Stimulated activated CD4-positive, alpha-beta T cell treated with anti-CD3 and anti-CD28 coated beads, Interleukin-15, amount 100 ng/mL, for 48 hours (primary cell): ENCODE measurements at regions not wholly inside any gene's neighbourhood (a gene's known extent, or its start where the extent isn't known, plus 50 kb on each side); places are given as distances from the start of the nearest gene placed in this dataset.

Source experiments
- DNase-seq, 2 donors: peaks; one replicate each; pipeline ENCODE4 v3.0.0-alpha.2; 2020; ENCODE audit warnings: low read depth in 2 of 2

DNA sequence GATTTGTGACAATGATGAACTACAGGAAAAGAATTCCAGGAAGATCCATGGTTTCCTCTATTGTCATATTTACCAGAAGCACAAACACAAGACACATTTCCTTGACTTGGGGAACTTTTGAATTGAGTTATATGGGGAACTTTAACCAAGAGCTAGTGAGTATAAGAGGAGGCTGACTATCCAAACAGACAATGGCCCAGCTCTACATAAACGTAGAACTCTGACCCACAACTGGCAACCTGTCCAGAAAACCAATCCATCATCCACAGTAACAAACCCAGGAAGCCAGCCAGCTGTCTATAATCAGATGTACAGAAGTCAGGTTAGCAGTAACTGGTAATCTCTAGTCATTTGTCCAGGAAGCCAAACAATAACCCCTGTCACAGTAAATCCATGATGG lies 167.0 kb upstream of the CPEB2 start:
- DNase-seq: no peak

DNA sequence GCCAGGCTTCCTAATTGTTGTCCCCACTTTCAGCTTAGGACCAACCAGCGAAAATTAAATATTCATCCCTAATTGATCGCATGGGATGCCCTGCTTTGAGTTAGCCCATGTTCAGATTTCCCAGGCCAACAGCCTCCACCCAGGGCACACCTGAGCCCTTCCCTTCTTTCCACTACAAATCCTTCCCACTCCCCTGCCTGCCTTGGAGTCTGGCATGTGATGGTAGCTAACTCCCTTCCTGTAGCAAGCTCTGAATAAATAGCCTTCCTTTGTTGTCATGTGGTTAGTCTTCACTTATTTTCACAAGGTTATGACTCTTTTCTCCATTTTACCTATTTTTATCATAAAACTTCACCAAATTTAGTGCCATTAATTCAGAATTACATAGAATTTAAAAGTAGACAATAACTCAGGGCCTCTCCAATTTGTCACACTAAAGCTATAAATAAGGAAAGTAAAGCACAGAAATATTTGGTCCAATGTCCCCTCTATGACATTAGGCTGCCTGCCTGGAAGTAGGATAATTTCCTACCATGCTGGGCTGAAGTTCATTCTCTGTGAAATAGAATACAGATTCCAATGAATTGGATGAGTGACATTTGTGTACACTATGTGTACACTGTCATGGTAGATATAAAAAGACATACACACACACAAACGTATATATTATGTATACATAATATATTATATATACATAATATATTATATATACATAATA lies 166.4 kb upstream of the CPEB2 start:
- DNase-seq: no peak

DNA sequence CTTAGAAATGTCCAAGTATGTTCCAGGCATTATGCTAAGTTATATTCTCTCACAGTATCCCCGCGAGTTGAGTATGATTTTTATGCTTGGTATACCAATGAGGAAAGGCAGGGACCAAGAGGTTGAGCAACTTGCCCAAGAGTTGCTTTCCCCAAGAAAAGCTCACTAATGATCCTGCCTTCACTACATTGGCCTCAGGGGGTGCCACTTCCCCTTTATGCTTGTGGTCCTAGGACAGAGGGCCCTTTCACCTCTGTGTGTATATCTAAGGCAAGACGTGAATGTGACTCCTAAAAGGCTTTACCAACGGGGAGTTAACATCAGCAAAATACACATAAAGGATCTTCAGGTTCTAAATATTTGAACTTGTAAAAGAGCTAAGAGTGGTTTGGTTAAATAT lies 164.4 kb upstream of the CPEB2 start:
- no peak for DNase-seq

DNA sequence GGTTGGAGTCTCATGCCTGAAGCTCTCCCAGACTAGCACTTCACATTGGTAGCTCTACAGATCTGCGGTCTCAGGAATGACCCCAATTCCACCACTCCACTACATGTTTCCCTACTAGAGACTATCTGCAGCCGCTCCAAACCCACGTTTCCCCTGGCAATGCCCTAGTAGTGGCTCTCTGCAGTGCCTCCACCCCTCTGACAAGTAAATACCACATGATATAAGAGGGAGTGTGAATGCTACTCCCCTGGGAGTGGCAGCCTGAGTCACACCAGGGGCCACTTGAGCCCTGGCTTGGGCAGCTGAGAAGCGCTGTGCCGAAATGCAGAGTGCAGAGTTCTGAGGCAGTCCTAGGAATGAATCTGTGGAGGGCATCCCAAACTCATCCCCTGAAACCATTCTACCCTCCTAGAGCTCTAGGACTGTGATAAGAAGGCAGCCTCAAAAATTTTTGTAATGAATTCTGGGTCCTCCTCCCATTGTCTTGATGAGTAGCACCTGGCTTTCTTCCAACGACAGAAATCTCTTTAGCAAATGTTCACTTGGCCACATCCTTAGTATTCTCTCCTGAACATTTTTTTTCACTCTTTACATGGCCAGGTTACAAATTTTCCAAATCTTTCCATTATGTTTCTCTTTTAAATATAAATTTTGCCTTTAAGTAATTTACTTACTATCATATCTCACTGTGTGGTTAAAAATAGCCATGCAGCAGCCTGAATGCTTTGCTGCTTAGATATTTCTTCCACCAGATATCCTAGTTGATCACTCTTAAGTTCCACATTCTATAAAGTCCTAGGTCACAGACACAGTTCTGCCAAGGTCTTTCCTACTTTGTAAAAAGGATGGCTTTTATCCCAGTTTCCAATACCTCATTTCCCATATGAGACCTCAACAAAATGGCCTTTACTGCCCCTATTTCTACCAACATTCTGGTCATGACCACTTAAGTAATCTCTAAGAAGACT lies 160.2 kb upstream of the CPEB2 start:
- no peak for DNase-seq

DNA sequence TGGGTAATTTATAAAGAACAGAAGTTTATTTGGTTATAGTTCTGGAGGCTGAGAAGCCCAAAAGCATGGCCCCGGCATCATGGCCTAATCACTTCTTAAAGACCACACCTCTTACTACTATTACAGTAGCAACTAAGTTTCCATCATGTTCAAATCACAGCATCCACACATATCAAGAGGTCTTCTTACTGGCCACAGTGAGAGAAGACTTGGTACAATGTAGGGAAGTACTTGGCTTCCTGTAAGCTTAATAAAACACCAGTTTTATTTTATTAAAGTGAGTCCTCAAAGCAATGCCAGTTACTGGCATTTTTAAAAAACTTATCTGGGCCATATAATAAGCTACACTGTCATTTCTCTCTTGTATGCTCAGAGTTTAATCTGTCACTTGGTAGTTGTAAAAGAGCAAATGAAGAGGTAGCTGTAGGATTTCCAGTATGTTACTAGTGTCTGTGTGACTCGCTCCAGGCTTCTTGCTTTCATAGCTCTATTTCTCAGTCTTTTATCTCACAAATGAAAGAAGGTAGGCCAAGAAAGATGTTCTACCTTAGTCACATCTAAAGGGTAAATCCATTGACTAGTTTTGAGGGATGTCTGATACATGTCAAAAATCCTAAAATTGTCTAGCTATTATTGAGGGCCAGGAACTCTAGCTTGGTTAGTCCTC lies 159.2 kb upstream of the CPEB2 start:
- no peak for DNase-seq

DNA sequence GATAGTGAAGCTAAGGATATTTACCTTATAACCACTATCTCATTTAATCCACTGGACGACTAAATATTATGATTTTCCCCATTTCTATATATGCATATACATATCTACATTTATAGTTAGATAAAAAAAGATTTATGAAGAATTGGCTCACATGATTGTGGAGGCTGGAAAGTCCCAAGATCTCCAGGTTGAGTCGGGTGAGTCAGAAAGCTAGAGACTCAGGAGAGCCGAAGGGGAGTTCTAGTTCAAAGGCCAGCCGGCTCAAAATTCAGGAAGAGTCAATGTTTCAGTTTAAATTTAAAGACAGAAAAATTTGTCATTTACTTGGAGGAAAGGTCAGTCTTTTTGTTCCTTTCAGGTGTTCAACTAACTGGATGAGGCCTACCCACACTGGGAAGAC lies 158.2 kb upstream of the CPEB2 start:
- no peak for DNase-seq

DNA sequence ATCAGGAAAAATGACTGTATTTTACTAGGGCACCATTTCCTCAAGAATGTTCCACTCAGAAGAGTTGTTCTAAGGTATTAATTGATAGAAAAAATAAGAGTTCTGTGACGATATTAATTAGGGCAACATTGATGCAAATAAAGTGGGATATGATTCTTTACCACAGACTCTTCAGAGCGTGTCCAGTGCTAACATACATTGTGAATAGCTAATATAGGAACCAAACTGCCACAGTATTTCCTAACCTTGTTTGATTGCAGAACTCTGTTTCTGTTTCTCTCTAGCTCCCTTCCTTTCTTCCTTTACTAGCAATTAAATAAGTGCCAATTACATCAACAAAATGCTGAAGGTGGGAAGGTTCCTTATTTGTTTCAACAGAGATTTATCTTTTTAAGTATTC lies 154.1 kb upstream of the CPEB2 start:
- no peak for DNase-seq

DNA sequence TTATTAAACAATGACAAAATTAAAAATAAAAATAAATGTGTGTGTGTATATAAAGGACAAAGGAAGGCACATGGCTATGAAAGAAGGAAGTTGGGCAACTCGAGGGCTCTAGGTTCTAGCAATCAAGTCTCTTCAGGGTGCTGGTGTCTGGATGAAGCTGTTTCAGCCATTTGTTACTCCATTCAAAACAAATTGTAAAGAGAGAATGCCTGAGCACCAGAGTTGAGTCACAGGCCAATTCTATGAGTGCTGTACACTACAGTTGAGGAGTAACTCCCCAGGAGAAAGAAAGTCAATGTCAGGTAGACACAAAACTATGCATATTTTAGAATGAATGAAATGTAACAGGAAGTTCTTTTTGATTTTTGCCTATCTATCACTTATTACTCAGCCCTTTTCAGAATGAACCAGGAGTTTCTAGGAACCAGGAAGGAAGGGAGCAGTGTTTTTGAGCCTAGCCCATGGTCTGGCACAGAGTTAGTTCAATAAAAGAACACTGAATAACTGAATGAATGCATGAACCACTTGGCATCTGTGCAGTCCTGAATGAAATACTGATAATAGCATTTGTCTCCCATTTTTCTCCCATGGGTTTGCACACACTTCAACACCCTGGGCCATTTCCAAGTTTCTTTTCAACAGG lies 151.7 kb upstream of the CPEB2 start:
- DNase-seq: no peak

DNA sequence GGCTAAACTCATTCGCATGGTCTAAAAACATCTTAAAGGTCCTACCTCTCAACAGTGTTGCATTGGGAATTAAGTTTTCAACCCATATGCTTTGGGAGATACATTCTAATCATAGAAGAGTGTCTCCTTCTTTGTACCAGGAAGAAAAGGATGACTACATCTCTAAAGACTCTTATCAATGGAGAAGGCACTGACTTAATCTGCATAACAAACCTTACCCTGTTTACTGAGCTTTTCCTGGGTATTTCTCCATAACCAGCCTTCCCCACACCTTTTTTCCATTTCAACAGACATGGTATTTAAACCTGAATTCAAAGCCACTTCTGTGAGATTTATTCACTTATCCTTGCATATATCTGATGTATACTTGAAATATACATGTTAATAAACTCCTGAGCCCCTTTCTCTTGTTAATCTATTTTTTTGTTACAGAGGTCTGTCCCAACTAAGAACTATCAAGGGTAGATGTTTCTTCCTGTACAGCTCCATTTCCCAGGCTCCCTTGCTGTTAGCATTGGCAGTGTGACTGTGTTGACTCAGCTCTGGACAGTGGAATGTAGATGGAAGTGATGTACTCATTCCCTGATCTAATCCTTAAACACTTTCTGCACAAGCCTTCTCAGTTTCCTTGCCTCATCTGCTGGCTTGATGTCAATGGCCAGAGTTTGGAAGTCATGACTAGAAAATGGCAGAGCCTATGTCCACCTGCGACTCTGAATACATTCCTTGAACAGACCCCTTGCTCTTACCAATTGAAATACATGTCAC lies 148.9 kb upstream of the CPEB2 start:
- DNase-seq: no peak

DNA sequence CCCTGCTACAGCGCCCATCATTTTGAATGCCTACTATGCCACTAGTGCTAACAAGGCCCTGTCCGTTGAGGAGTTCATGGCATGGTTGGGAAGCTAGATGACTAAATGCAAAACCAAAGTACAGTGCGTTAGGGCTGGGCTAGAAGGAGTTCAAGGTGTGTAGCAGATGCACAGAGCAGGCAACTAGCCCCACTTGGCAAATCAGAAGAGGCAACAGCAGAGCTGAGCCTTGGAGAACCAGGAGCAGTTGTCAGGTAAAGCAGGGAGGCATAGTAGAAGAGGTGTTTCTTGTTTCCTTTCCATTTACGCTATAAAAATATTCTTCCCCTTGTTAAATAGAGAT lies 146.6 kb upstream of the CPEB2 start:
- DNase-seq: no peak

DNA sequence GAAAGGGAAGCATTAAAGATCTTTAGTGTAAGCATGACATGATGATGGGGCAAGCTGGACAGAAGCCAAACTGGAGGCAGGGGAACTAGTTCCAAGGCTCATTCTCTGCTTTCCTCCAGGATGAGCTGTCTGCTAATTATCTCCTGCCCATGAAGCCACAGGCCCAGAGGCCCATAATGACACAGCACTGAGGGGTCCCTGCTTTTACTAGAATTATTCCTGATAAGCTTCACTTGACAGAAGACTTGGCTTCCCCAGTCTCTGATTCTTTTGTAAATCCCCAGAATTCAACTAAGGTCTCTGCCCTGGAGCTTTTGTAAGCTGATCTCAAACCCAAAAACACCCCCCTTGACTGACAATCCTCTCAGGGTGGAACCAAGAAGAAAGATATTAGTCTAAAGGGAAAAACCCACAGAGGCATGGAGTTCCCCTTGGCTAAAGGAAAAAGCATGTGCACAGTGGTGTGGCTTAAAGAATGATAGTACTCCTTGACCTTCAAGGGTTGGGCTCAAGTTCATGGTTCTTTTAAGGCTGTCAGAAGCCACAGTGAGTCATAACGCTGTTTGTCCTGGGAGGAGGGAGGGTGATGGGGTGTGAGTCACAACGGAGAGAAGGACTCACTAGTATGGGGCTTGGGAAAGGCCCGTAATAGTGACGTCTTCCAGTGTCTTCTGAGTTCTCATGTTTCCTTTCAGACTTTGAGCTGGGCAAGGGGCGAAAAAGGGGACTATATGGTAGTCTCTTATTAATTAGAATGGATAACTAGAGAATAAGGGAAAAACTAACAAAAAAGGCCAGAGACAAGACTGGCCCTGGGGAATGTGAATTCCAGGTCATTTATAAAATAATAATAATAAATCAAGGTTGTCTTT lies 146.0 kb upstream of the CPEB2 start:
- peak; percentile 63 to 64 for DNase-seq

DNA sequence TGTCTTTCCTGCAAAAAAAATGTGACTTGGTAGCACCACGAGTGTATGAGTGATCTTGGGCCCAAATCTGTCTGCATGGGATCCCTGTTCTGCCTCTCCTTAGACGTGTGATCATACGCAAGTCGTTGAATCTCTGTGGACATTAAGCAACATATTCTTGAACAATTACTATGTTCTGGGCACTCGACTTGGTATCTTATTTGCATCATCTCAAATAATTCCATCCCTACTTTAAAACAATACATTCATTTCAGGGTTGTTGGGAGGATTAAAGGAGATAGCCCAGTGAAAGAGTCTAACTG lies 145.4 kb upstream of the CPEB2 start:
- DNase-seq: no peak

DNA sequence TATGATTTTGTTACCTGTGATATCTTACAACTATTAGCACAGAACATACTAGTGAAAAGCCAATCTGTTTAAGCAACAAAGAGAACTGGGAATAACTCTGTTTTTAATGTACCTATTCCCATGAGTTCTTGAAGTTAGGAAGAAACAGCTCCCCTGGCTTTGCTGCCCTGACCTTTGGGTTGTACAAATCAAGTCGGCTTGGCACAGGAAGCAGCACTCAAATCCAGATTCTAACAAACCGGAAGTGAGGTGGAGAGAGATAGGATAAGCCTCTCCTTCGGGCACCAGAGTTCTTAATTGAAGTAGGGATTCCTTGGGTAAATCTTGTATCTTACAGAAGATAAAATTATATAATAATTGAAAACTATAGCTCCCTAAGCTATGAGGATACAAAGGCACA lies 144.8 kb upstream of the CPEB2 start:
- no peak for DNase-seq

DNA sequence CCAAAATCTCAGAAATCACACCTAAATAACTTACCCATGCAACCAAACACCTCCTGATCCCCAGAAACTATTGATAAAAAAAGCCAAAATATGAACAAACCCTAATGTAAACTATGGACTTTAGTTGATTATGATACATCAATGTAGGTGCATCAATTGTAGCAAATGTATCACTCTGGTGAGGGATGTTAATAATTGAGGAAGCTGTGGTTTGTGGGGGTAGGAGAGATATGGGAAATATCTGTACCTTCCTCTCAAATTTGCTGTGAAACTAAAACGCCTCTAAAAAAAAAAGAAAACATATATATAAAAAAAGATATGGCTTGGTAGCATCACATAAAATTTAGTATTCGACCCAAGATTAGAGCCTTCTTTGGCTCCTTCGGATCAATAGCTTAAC lies 144.3 kb upstream of the CPEB2 start:
- no peak for DNase-seq

DNA sequence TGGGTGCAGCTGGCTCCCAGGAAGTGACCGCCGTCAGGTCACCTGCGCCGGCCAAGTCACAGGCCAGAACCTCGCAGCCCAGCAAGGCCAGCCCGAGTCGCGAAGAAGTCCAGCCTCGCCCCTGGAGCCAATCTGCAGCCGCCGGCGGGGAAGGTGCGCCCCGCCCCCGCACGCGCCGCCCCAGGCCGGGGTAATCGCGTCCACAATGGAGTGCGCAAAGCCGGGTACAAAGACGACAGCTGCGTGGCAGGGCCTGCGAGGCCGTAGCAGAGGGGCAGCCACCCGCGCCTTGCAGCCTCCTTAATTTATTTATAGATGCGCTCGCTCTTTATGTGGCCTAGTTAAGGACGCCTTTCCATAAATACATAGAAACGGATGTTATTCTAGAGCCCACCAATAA lies 139.4 kb upstream of the CPEB2 start:
- DNase-seq: no peak

DNA sequence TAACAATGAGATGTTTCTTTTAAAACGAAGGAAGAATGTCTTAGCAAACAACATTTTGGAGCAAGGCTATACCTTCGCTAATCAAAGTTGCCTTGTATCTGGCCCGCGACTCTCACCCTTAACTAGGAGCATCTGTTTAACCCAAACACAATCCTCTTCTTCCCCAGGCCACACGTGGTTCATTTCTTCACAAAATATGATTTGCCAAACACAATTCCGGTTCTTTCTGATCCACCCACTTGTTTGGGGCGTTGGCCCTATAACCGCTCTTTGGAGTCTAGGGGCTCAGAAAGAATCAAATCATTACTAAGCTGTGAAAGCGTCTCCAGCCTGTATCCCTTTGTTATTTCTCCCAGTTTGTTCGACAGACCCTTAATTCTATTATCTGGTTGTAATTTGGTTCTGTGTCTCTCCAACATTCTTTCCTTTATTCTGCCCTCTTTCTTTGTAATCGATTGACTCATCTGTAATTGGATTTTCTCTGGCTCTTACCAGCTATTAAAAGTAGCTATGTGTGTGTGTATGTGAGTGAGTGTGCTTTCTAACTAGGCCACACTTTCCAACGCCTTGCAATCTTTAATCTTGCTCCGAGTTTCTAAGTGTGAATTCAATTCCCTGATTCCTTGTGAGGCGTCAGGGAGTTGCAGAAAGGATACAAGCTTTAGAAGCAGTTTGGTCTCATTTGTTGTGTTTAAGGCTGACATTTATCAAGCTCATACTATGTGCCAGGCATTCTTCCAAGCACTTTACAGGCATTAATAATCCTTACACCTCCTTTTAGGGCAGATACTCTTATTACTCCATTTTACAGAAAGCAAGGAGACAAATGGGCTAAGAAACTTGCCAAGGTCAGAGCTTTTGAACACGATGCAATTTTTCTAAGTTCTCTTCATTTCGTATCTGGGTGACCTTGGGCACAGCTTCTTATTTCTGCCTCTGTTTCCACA lies 138.6 kb upstream of the CPEB2 start:
- no peak for DNase-seq

DNA sequence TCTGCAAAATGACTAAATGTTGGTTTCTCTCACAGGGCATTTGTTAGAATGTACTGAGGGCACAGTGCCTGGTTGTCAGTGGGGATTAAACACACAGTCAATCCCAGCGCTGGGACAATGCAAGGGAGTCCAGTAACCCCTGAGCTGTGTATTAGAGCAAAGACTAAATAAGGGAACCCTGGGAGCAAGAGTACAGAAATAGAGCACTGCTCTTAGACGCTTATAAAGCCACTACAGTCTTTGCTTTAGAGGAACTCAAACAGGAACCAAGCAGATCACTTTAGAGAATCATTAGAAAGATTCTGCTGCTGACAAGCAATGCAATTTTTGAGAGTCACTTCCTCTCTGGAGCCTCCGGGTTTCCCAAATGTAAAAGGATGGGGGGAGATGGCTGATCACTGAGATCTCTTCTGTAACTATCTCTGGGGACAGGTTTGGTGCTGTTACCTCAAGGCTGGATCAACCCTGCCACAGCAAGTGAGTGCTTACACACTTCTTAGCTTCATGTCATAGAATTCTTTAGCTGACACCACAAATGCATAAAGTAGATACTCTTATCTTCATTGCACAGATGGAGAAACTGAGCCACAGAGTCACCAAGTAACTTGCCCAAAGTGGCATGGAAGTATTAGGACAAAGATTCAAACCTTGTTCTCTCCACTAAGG lies 137.8 kb upstream of the CPEB2 start:
- no peak for DNase-seq

DNA sequence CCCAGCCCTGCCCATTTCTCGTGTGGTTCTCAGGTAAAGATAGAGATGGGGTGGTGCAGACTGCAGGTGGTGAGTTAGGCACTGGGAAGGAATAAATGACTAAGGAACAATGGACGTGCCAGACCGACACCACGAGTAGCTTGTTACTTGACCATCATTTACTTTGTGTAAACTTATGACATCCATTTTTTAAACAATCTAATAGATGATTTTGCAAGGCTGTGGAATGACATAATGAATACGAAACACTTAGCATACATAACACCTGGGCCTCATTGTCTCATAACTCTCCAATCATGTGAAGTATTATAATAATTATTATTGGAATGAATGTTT lies 137.3 kb upstream of the CPEB2 start:
- no peak for DNase-seq

DNA sequence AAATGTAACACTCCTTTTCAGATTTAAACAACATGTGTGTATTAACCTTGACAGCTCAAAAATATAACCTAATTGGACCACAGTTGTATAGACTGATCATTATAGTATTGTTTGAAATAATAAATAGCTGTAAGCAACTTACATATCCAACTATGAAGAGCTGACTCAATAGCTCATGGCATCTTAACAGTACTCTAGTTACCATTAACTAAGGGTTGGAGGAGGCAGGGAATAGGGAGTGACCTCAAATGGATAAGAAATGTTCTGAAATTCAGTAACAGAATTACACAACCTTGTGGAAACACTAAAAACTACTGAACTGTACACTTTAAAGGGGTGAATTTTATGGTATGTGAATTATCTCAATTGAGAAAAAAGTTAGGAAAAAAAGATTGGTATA lies 136.5 kb upstream of the CPEB2 start:
- no peak for DNase-seq
